WTC11 (cell line): ENCODE measurements at regions not wholly inside any gene's neighbourhood (a gene's known extent, or its start where the extent isn't known, plus 50 kb on each side); places are given as distances from the start of the nearest gene placed in this dataset.
"Not testable (repeated sequence)": the region's sequence is repeated elsewhere in the genome, so short reads cannot be mapped to it uniquely, and the experiment has no call there.

Source experiments
- ATAC-seq: fragments of 200-7000 bp; cut with Tn5 transposase; 2 replicates; pipeline ENCODE4 v1.10.0; 2021; ENCODE audit warnings: mild to moderate bottlenecking, moderate library complexity
- CTCF ChIA-PET: fragments of 300-600 bp; sonication (Branson Sonifier 250); formaldehyde crosslinking; loops from one replicate; lab custom pipeline; 2021; ENCODE audit warnings: antibody characterized with exemption; lab: Charles Lee
- POLR2A ChIA-PET: fragments of 350-600 bp; sonication (Branson Sonifier 250); formaldehyde crosslinking; loops from one replicate; lab custom pipeline; 2021; ENCODE audit warnings: antibody characterized with exemption; lab: Charles Lee
- DNase-seq: peaks from one replicate; pipeline ENCODE4 v3.0.0; 2021; ENCODE audit warnings: low spot score
- H3K27ac Mint-ChIP-seq: 2 replicates; pipeline ENCODE4 v1.8.0; 2021; ENCODE audit warnings: mixed read lengths
- H3K27me3 Mint-ChIP-seq: 2 replicates; pipeline ENCODE4 v1.8.0; 2021; ENCODE audit warnings: low read depth, mild to moderate bottlenecking, moderate library complexity, mixed read lengths
- H3K36me3 Mint-ChIP-seq: 2 replicates; pipeline ENCODE4 v1.8.0; 2021; ENCODE audit warnings: mixed read lengths
- H3K4me1 Mint-ChIP-seq: 2 replicates; pipeline ENCODE4 v1.8.0; 2022; ENCODE audit warnings: mixed read lengths
- H3K4me3 Mint-ChIP-seq: 2 replicates; pipeline ENCODE4 v1.8.0; 2021; ENCODE audit warnings: mild to moderate bottlenecking, moderate library complexity, mixed read lengths
- H3K9me3 Mint-ChIP-seq: 2 replicates; pipeline ENCODE4 v1.8.0; 2021; ENCODE audit warnings: mixed read lengths
- ATF6 ChIP-seq: sonication (generic); formaldehyde crosslinking; IDR thresholded peaks from 2 replicates; pipeline ENCODE4 v1.8.1; 2023; ENCODE audit warnings: mild to moderate bottlenecking, missing genetic modification reagents
- CDX4 ChIP-seq: fragments of 250-450 bp; sonication (Bioruptor Pico); IDR thresholded peaks from 2 replicates; pipeline ENCODE4 v1.9.0; 2021; ENCODE audit warnings: moderate library complexity, mild to moderate bottlenecking, inconsistent platforms, borderline replicate concordance
- CREM ChIP-seq: sonication (generic); formaldehyde crosslinking; IDR thresholded peaks from 2 replicates; pipeline ENCODE4 v1.8.1; 2022; ENCODE audit warnings: mild to moderate bottlenecking, missing genetic modification reagents, moderate library complexity
- ERG ChIP-seq: fragments of 250-450 bp; sonication (Bioruptor Pico); IDR thresholded peaks from 2 replicates; pipeline ENCODE4 v1.8.0; 2021; ENCODE audit warnings: mild to moderate bottlenecking
- FOXJ3 ChIP-seq: sonication (generic); formaldehyde crosslinking; IDR thresholded peaks from 2 replicates; pipeline ENCODE4 v1.9.0; 2021; ENCODE audit warnings: missing genetic modification reagents, mild to moderate bottlenecking, borderline replicate concordance
- FOXK1 ChIP-seq: sonication (generic); formaldehyde crosslinking; IDR thresholded peaks from 2 replicates; pipeline ENCODE4 v1.8.0; 2022; ENCODE audit warnings: mild to moderate bottlenecking, moderate library complexity, missing genetic modification reagents
- GTF2I ChIP-seq: fragments of 250-450 bp; sonication (Bioruptor Pico); conservative IDR thresholded peaks from 2 replicates; pipeline ENCODE4 v1.4.0; 2021; ENCODE audit warnings: mild to moderate bottlenecking
- JAZF1 ChIP-seq: fragments of 250-450 bp; sonication (Bioruptor Pico); IDR thresholded peaks from 2 replicates; pipeline ENCODE4 v1.9.0; 2021; ENCODE audit warnings: moderate library complexity, mild to moderate bottlenecking, inconsistent platforms
- MYBL2 ChIP-seq: sonication (generic); formaldehyde crosslinking; IDR thresholded peaks from 2 replicates; pipeline ENCODE4 v1.8.1; 2023; ENCODE audit warnings: mild to moderate bottlenecking, moderate library complexity, missing genetic modification reagents
- NFYB ChIP-seq: sonication (generic); formaldehyde crosslinking; conservative IDR thresholded peaks from 2 replicates; pipeline ENCODE4 v1.8.0; 2022; ENCODE audit warnings: low read depth, missing genetic modification reagents
- RELA ChIP-seq: sonication (generic); formaldehyde crosslinking; IDR thresholded peaks from 2 replicates; pipeline ENCODE4 v1.8.1; 2022; ENCODE audit warnings: missing genetic modification reagents, mild to moderate bottlenecking, borderline replicate concordance
- SP1 ChIP-seq: sonication (generic); formaldehyde crosslinking; conservative IDR thresholded peaks from 2 replicates; pipeline ENCODE4 v1.8.1; 2022; ENCODE audit warnings: missing genetic modification reagents
- ZBTB21 ChIP-seq: sonication (generic); formaldehyde crosslinking; IDR thresholded peaks from 2 replicates; pipeline ENCODE4 v1.8.1; 2023; ENCODE audit warnings: mild to moderate bottlenecking, missing genetic modification reagents, borderline replicate concordance
- ZNF396 ChIP-seq: fragments of 250-450 bp; sonication (Bioruptor Pico); IDR thresholded peaks from 2 replicates; pipeline ENCODE4 v1.8.0; 2021; ENCODE audit warnings: mild to moderate bottlenecking, moderate library complexity, borderline replicate concordance
- ZNF423 ChIP-seq: fragments of 250-450 bp; sonication (Bioruptor Pico); IDR thresholded peaks from 2 replicates; pipeline ENCODE4 v2.1.2; 2022; ENCODE audit warnings: mild to moderate bottlenecking, moderate library complexity
- TF ChIP-seq, protein P1 (sequence below): sonication (generic); formaldehyde crosslinking; IDR thresholded peaks from 2 replicates; pipeline ENCODE4 v1.8.0; 2022; ENCODE audit warnings: mild to moderate bottlenecking, missing genetic modification reagents
- TF ChIP-seq, protein P2 (sequence below): sonication (generic); formaldehyde crosslinking; conservative IDR thresholded peaks from 2 replicates; pipeline ENCODE4 v1.8.1; 2022; ENCODE audit warnings: mild to moderate bottlenecking, missing genetic modification reagents
- TF ChIP-seq, protein P3 (sequence below): sonication (generic); formaldehyde crosslinking; IDR thresholded peaks from 2 replicates; pipeline ENCODE4 v1.8.0; 2023; ENCODE audit warnings: missing genetic modification reagents
- TF ChIP-seq, protein P4 (sequence below): sonication (generic); formaldehyde crosslinking; IDR thresholded peaks from 2 replicates; pipeline ENCODE4 v1.8.1; 2022; ENCODE audit warnings: mild to moderate bottlenecking, moderate library complexity, missing genetic modification reagents

DNA sequence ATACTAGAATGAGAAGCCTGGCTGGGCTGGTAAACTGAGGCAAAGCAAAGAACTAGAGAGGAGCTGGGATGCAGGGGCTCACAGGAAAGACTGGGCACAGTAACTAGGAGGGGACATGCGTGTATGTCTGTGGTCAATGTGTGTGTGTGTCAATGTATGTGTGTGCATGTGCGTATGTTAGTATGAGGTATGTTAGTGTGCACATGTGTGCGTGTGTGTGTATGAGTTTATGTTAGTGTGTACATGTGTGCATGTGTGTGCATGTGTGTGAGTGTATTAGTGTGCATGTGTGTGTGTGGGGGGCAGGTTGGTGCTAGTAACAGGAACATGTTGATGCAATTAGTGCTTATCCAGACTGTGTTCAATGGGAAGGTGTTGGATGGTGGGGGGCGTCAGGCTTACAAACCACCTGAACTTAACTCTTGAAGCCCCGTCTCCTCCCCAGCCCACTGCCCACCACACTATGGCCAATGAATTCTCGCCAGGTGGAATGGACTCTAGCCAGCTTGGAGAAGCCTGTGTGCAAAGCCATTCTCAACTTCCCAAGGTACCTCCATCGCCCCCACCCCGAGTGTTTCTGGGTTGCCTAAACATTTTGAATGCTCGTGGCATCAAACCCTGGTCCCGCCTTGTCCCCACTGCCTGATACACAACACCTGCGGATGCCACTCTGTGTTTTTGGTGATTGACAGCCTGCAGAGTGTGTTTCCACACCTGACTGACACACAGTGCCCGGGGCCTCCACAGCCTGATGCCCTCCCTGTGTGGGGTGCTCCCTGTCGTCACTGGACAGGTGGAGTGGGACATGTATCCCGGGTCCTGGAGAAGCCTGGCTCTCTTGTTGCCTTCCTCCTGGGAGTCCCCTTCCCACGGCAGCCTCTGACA lies 90.1 kb upstream of the ASB18 start:
- peaks cover 5% of the 10 kb centered on the region; the same call in 1 of the 2 replicates for H3K4me1 Mint-ChIP-seq
- POLR2A ChIA-PET, result no interaction called here
- TF ChIP-seq CDX4 (no peak), JAZF1 (CRISPR knock-in tag) (no peak), GTF2I (CRISPR knock-in tag) (no peak), ERG (no peak), FOXK1 (CRISPR knock-in tag) (no peak), MYBL2 (CRISPR knock-in tag) (no peak), RELA (CRISPR knock-in tag) (no peak), NFYB (CRISPR knock-in tag) (no peak)
- TF ChIP-seq, protein P1, sequence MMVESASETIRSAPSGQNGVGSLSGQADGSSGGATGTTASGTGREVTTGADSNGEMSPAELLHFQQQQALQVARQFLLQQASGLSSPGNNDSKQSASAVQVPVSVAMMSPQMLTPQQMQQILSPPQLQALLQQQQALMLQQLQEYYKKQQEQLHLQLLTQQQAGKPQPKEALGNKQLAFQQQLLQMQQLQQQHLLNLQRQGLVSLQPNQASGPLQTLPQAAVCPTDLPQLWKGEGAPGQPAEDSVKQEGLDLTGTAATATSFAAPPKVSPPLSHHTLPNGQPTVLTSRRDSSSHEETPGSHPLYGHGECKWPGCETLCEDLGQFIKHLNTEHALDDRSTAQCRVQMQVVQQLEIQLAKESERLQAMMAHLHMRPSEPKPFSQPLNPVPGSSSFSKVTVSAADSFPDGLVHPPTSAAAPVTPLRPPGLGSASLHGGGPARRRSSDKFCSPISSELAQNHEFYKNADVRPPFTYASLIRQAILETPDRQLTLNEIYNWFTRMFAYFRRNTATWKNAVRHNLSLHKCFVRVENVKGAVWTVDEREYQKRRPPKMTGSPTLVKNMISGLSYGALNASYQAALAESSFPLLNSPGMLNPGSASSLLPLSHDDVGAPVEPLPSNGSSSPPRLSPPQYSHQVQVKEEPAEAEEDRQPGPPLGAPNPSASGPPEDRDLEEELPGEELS (CRISPR knock-in tag), result no peak
- TF ChIP-seq, protein P2, sequence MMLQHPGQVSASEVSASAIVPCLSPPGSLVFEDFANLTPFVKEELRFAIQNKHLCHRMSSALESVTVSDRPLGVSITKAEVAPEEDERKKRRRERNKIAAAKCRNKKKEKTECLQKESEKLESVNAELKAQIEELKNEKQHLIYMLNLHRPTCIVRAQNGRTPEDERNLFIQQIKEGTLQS (CRISPR knock-in tag), result no peak
- TF ChIP-seq, protein P3, sequence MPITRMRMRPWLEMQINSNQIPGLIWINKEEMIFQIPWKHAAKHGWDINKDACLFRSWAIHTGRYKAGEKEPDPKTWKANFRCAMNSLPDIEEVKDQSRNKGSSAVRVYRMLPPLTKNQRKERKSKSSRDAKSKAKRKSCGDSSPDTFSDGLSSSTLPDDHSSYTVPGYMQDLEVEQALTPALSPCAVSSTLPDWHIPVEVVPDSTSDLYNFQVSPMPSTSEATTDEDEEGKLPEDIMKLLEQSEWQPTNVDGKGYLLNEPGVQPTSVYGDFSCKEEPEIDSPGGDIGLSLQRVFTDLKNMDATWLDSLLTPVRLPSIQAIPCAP (CRISPR knock-in tag), result no peak
- TF ChIP-seq, all 79 proteins: peak for 0
- Mint-ChIP-seq H3K4me3 (no peak overlapping the region), H3K9me3 (no peaks in the 10 kb centered on the region), H3K27me3 (no peaks in the 10 kb centered on the region), H3K27ac (no peak overlapping the region), H3K36me3 (no peaks in the 10 kb centered on the region)
- ATAC-seq (no peak), DNase-seq (no peak)
- CTCF ChIA-PET, result interaction anchor here (0.7 to 1.5 kb wide), 2 partner anchors 119 to 159 kb away, joined by 3 to 4 read pairs; no protein-coding TSS in a partner anchor

DNA sequence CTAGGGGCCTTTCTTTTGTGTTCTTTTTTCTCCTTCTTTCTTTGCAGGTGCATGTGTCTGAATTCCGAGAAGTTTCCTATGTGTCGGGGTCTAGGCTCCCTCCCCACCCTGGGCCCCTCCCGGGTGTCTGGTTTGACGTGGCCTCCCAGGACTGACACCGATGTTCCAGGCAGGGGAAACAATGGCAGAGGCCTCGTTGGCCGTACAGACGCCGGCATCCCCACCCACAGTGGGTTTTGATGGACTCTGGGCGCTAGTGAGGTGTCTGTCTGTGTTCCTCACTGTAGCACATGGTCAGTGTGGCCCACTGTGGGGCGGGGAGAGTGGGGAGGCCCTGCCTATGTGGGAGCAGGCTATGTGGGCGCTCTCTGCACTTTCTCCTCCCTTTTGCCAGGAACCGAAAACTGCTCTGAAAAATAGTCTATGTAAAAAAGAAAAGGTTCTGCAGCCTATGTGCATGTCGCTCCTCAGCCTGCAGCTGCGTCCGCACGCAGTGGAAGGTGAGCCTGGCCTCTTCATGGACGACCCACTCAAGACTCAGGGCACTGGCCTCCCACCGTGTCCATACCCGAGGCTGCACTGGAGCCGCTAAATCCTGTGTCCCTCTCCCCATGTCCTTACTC lies 90.9 kb upstream of the ASB18 start:
- POLR2A ChIA-PET, result no interaction called here
- CTCF ChIA-PET, result no interaction called here
- Mint-ChIP-seq H3K4me1 (peaks cover 5% of the 10 kb centered on the region; the same call in 1 of the 2 replicates), H3K9me3 (no peaks in the 10 kb centered on the region), H3K36me3 (no peaks in the 10 kb centered on the region)
- DNase-seq, result no peak
- TF ChIP-seq, protein P4, sequence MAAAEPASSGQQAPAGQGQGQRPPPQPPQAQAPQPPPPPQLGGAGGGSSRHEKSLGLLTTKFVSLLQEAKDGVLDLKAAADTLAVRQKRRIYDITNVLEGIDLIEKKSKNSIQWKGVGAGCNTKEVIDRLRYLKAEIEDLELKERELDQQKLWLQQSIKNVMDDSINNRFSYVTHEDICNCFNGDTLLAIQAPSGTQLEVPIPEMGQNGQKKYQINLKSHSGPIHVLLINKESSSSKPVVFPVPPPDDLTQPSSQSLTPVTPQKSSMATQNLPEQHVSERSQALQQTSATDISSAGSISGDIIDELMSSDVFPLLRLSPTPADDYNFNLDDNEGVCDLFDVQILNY (CRISPR knock-in tag), result no peak
- no peak for TF ChIP-seq RELA (CRISPR knock-in tag)
- TF ChIP-seq ZNF423 (CRISPR knock-in tag), result no peak
- TF ChIP-seq SP1 (CRISPR knock-in tag), result no peak
- TF ChIP-seq, all 79 proteins: peak for 0
- Mint-ChIP-seq H3K4me3 (no peak overlapping the region), H3K27ac (no peak overlapping the region), H3K27me3 (no peaks in the 10 kb centered on the region)
- ATAC-seq, result no peak

- Mint-ChIP-seq H3K27me3 (no peaks in the 10 kb centered on the region), H3K9me3 (no peaks in the 10 kb centered on the region), H3K27ac (no peak overlapping the region; the same call in 1 of the 2 replicates), H3K36me3 (no peaks in the 10 kb centered on the region), H3K4me1 (peaks cover 5% of the 10 kb centered on the region; the same call in 1 of the 2 replicates), H3K4me3 (no peak overlapping the region)
- ChIA-PET POLR2A (no interaction called here), CTCF (no interaction called here)
- no peak for DNase-seq
- no peak; the same call in 1 of the 2 replicates for ATAC-seq
- no peak for TF ChIP-seq CREM (CRISPR knock-in tag)
- no peak for TF ChIP-seq ATF6
- no peak for TF ChIP-seq FOXJ3 (CRISPR knock-in tag)
- no peak for TF ChIP-seq ZBTB21 (CRISPR knock-in tag)
- TF ChIP-seq ZNF396, result no peak
Observed at GRCh38 chr2:236355911-236356310, 91.7 kb upstream of the ASB18 start.

DNA sequence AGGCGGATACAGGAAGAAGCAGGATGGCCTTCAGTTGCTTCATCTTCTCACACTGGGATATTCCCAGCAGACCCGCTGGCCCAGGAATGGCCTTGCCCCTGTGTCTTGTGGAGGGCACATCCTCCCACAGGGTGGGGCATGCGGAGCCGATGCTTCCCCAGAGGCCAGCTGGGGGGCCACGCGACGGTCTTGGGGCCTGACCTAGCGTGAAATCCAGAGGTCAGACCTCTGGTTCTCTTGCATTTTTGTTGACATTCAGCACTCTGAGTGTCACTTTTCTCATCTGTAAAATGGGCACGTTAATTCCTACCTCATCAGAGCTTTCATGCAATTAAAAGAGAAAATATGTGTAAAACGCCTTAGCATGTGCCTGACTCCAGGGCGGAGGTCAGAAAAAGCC lies 92.1 kb upstream of the ASB18 start:
- ATAC-seq, H3K4me1 Mint-ChIP-seq, H3K27me3 Mint-ChIP-seq, DNase-seq, H3K4me3 Mint-ChIP-seq, H3K9me3 Mint-ChIP-seq, POLR2A ChIA-PET, H3K36me3 Mint-ChIP-seq, CTCF ChIA-PET, H3K27ac Mint-ChIP-seq: not testable (repeated sequence)
